ENCODE measurements at regions not wholly inside any gene's neighbourhood (a gene's known extent, or its start where the extent isn't known, plus 50 kb on each side); places are given as distances from the start of the nearest gene placed in this dataset.

- ChIA-PET SMC1A (ENCODE audit: uncharacterized antibody, unreplicated experiment) (no interaction called here), POLR2A (no interaction called here), RAD21 (ENCODE audit: unreplicated experiment) (no interaction called here), CTCF (no interaction called here)
- BruUV-seq (replicated peaks): no TSS peak
- H3K36me3 ChIP-seq (ENCODE audit: control insufficient read depth in 2 of 2, insufficient read depth in 2 of 2, low read length in 1 of 2): no peaks in the 10 kb centered on the region
- in situ Hi-C loops (cut with MboI): no loop called here
- 62% methylated on average over 3 of the region's 3 CpGs for WGBS (ENCODE audit: insufficient coverage, insufficient replicate concordance, low lambda C conversion rate, missing lambda C conversion rate)
- H4K20me1 ChIP-seq (ENCODE audit: control insufficient read depth, insufficient read depth): no peaks in the 10 kb centered on the region; the same call in 1 of the 2 replicates
- H3K27ac ChIP-seq (ENCODE audit: control insufficient read depth, insufficient read depth): no peak overlapping the region
- no peak for FAIRE-seq
- no peaks in the 10 kb centered on the region for H3K9me3 ChIP-seq (replicated peaks; ENCODE audit: control insufficient read depth, insufficient read depth, low read length)
- no peak overlapping the region for H3K4me3 ChIP-seq
- no peaks in the 10 kb centered on the region for H3K79me2 ChIP-seq (ENCODE audit: control insufficient read depth, insufficient read depth, low read length)
- H3K4me2 ChIP-seq (ENCODE audit: control insufficient read depth, insufficient read depth): no peak overlapping the region
- ATAC-seq: no peak
- no peak overlapping the region for H3K9ac ChIP-seq (ENCODE audit: control insufficient read depth, insufficient read depth, low read length)
- no peaks in the 10 kb centered on the region for H3K4me1 ChIP-seq (ENCODE audit: control insufficient read depth, insufficient read depth, low read length)
- intact Hi-C loops (cut with micrococcal nuclease; ENCODE audit: unreplicated experiment): no loop called here
- TF ChIP-seq ZSCAN29 (IDR thresholded peaks at IDR 0.05): no peak
- TF ChIP-seq, protein P1, sequence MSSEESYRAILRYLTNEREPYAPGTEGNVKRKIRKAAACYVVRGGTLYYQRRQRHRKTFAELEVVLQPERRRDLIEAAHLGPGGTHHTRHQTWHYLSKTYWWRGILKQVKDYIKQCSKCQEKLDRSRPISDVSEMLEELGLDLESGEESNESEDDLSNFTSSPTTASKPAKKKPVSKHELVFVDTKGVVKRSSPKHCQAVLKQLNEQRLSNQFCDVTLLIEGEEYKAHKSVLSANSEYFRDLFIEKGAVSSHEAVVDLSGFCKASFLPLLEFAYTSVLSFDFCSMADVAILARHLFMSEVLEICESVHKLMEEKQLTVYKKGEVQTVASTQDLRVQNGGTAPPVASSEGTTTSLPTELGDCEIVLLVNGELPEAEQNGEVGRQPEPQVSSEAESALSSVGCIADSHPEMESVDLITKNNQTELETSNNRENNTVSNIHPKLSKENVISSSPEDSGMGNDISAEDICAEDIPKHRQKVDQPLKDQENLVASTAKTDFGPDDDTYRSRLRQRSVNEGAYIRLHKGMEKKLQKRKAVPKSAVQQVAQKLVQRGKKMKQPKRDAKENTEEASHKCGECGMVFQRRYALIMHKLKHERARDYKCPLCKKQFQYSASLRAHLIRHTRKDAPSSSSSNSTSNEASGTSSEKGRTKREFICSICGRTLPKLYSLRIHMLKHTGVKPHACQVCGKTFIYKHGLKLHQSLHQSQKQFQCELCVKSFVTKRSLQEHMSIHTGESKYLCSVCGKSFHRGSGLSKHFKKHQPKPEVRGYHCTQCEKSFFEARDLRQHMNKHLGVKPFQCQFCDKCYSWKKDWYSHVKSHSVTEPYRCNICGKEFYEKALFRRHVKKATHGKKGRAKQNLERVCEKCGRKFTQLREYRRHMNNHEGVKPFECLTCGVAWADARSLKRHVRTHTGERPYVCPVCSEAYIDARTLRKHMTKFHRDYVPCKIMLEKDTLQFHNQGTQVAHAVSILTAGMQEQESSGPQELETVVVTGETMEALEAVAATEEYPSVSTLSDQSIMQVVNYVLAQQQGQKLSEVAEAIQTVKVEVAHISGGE (CRISPR knock-in tag; IDR thresholded peaks at IDR 0.05): no peak
- TF ChIP-seq SIN3A (IDR thresholded peaks at IDR 0.05; ENCODE audit: low read depth, low read length): no peak
- H3K27me3 ChIP-seq (replicated peaks in 1 of 2; ENCODE audit: control insufficient read depth in 2 of 2, insufficient read depth in 2 of 2, low read length in 1 of 2): no peaks in the 10 kb centered on the region
- DNase-seq (ENCODE audit: low read depth, low spot score): no peak
- no peak overlapping the region for H2AFZ ChIP-seq (ENCODE audit: control insufficient read depth, low read depth, low read length)
Measured at GRCh38 chr12:5371631-5372030, 60.3 kb upstream of the NTF3 start.

DNA sequence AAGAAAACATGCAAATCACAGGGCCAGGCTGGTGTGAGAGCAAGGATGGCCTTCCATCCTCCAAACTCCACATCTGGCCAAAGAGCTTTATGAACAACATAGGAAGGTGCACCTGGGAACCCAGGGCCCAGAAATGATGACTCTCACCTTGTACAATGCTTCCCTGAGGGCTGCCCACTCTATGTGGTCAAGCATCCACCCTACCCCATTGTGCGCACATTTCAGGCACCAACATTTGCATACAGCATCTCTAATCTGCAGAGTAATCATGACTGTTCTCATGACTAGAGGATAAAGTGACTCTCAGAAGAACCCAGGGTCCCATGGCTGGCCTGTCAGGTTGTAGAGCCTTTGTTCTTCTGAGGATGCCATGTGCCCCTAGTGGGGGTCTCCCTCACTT lies 57.2 kb upstream of the NTF3 start:
- H3K36me3 ChIP-seq (ENCODE audit: control insufficient read depth in 2 of 2, insufficient read depth in 2 of 2, low read length in 1 of 2): no peaks in the 10 kb centered on the region
- RAD21 ChIA-PET (ENCODE audit: unreplicated experiment): no interaction called here
- SMC1A ChIA-PET (ENCODE audit: uncharacterized antibody, unreplicated experiment): no interaction called here
- no peak overlapping the region for H3K4me3 ChIP-seq
- CTCF ChIA-PET: no interaction called here
- ATAC-seq: no peak
- no peak for DNase-seq (ENCODE audit: low read depth, low spot score)
- no peak overlapping the region for H3K9ac ChIP-seq (ENCODE audit: control insufficient read depth, insufficient read depth, low read length)
- H3K27me3 ChIP-seq (replicated peaks in 1 of 2; ENCODE audit: control insufficient read depth in 2 of 2, insufficient read depth in 2 of 2, low read length in 1 of 2): no peaks in the 10 kb centered on the region
- in situ Hi-C loops (cut with MboI) (no loop called here), intact Hi-C loops (cut with micrococcal nuclease; ENCODE audit: unreplicated experiment) (no loop called here)
- H3K4me2 ChIP-seq (ENCODE audit: control insufficient read depth, insufficient read depth): no peak overlapping the region
- FAIRE-seq: no peak
- no peak overlapping the region for H2AFZ ChIP-seq (ENCODE audit: control insufficient read depth, low read depth, low read length)
- BruUV-seq (replicated peaks): no TSS peak
- POLR2A ChIA-PET: no interaction called here
- no peaks in the 10 kb centered on the region for H3K9me3 ChIP-seq (replicated peaks; ENCODE audit: control insufficient read depth, insufficient read depth, low read length)
- no peaks in the 10 kb centered on the region for H3K79me2 ChIP-seq (ENCODE audit: control insufficient read depth, insufficient read depth, low read length)
- H4K20me1 ChIP-seq (ENCODE audit: control insufficient read depth, insufficient read depth): no peaks in the 10 kb centered on the region; the same call in 1 of the 2 replicates
- H3K4me1 ChIP-seq (ENCODE audit: control insufficient read depth, insufficient read depth, low read length): no peaks in the 10 kb centered on the region
- WGBS (ENCODE audit: insufficient coverage, insufficient replicate concordance, low lambda C conversion rate, missing lambda C conversion rate): 0% methylated on average over 1 of the region's 1 CpG
- H3K27ac ChIP-seq (ENCODE audit: control insufficient read depth, insufficient read depth): no peak overlapping the region
- TF ChIP-seq HSF1 (IDR thresholded peaks at IDR 0.05; ENCODE audit: low read depth, low read length) (no peak), BCL11A (IDR thresholded peaks at IDR 0.05; ENCODE audit: low read depth, low read length) (no peak), SIX5 (IDR thresholded peaks at IDR 0.05; ENCODE audit: low read depth, low read length, severe bottlenecking) (no peak), MXI1 (IDR thresholded peaks at IDR 0.05; ENCODE audit: low read depth, low read length) (no peak)
- TF ChIP-seq, protein P2, sequence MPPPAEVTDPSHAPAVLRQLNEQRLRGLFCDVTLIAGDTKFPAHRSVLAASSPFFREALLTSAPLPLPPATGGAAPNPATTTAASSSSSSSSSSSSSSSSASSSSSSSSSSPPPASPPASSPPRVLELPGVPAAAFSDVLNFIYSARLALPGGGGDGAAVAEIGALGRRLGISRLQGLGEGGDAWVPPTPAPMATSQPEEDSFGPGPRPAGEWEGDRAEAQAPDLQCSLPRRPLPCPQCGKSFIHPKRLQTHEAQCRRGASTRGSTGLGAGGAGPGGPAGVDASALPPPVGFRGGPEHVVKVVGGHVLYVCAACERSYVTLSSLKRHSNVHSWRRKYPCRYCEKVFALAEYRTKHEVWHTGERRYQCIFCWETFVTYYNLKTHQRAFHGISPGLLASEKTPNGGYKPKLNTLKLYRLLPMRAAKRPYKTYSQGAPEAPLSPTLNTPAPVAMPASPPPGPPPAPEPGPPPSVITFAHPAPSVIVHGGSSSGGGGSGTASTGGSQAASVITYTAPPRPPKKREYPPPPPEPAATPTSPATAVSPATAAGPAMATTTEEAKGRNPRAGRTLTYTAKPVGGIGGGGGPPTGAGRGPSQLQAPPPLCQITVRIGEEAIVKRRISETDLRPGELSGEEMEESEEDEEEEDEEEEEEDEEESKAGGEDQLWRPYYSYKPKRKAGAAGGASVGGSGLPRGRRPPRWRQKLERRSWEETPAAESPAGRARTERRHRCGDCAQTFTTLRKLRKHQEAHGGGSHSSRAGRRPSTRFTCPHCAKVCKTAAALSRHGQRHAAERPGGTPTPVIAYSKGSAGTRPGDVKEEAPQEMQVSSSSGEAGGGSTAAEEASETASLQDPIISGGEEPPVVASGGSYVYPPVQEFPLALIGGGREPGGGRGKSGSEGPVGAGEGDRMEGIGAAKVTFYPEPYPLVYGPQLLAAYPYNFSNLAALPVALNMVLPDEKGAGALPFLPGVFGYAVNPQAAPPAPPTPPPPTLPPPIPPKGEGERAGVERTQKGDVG (CRISPR knock-in tag; IDR thresholded peaks at IDR 0.05): no peak
- TF ChIP-seq, protein P3, sequence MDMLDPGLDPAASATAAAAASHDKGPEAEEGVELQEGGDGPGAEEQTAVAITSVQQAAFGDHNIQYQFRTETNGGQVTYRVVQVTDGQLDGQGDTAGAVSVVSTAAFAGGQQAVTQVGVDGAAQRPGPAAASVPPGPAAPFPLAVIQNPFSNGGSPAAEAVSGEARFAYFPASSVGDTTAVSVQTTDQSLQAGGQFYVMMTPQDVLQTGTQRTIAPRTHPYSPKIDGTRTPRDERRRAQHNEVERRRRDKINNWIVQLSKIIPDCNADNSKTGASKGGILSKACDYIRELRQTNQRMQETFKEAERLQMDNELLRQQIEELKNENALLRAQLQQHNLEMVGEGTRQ (IDR thresholded peaks at IDR 0.05; ENCODE audit: borderline replicate concordance, low read depth, low read length): no peak

Data from GM12878 (cell line).